Neural cell (in vitro differentiated cells): ENCODE measurements at regions not wholly inside any gene's neighbourhood (a gene's known extent, or its start where the extent isn't known, plus 50 kb on each side); places are given as distances from the start of the nearest gene placed in this dataset.

Experiments used
- CTCF ChIP-seq: fragments of 450-650 bp; IDR thresholded peaks from 2 replicates; pipeline ENCODE4 v1.5.1; 2014; ENCODE audit warnings: antibody characterized with exemption, mild to moderate bottlenecking, moderate library complexity; ENCODE audit not compliant: poor library complexity, severe bottlenecking
- EP300 ChIP-seq: fragments of 450-650 bp; conservative IDR thresholded peaks from 2 replicates; pipeline ENCODE4 v1.6.1; 2014; ENCODE audit warnings: antibody characterized with exemption, mild to moderate bottlenecking, moderate library complexity; ENCODE audit not compliant: poor library complexity, severe bottlenecking
- EZH2 ChIP-seq: fragments of 200-600, 300-800 bp; shearing (Covaris generic), sonication (generic); IDR thresholded peaks from 2 replicates; pipeline ENCODE4 v1.6.1; 2014; ENCODE audit warnings: antibody characterized with exemption, low read length, borderline replicate concordance, mild to moderate bottlenecking; ENCODE audit not compliant: insufficient read depth, poor library complexity, severe bottlenecking
- POLR2AphosphoS5 ChIP-seq: IDR thresholded peaks from 2 replicates; pipeline ENCODE4 v1.6.1; 2012
- RAD21 ChIP-seq: fragments of 450-650 bp; conservative IDR thresholded peaks from 2 replicates; pipeline ENCODE4 v1.6.1; 2014; ENCODE audit warnings: antibody characterized with exemption, mild to moderate bottlenecking, moderate library complexity

GRCh38 chr11:90874281-90874680, 651.4 kb upstream of the CHORDC1 start:
- TF ChIP-seq CTCF: no peak
- no peak for TF ChIP-seq RAD21
- no peak for TF ChIP-seq EP300
- no peak for TF ChIP-seq EZH2
- TF ChIP-seq POLR2AphosphoS5: no peak
